Lower leg skin (tissue), 3 donors: ENCODE measurements at regions not wholly inside any gene's neighbourhood (a gene's known extent, or its start where the extent isn't known, plus 50 kb on each side); places are given as distances from the start of the nearest gene placed in this dataset.

Experiments used
- CTCF ChIP-seq, 3 donors: fragments of 450-650 bp; IDR thresholded peaks; one replicate each; pipeline ENCODE4 v1.5.1; 2016; ENCODE audit warnings: antibody characterized with exemption in 3 of 3, mild to moderate bottlenecking in 3 of 3, moderate library complexity in 2 of 3
- POLR2A ChIP-seq, 2 donors: fragments of 450-650 bp; IDR thresholded peaks; one replicate each; pipeline ENCODE4 v1.6.1; 2016 to 2017; ENCODE audit warnings: antibody characterized with exemption in 2 of 2, mild to moderate bottlenecking in 1 of 2, moderate library complexity in 1 of 2

- TF ChIP-seq CTCF (IDR thresholded peaks at IDR 0.05) (no peak), POLR2A (IDR thresholded peaks at IDR 0.05) (no peak)
Observed at GRCh38 chr1:112245114-112245513, 150.9 kb upstream of the CTTNBP2NL start.
